C4-2B (cell line): ENCODE measurements at regions not wholly inside any gene's neighbourhood (a gene's known extent, or its start where the extent isn't known, plus 50 kb on each side); places are given as distances from the start of the nearest gene placed in this dataset.

ENCODE experiments used
- CTCF ChIP-seq: fragments of 450-650 bp; conservative IDR thresholded peaks from 2 replicates; pipeline ENCODE4 v1.5.1; 2017; ENCODE audit warnings: mild to moderate bottlenecking
- ZFX ChIP-seq: fragments of 450-650 bp; IDR thresholded peaks from 2 replicates; pipeline ENCODE4 v1.6.1; 2017

- no peak for TF ChIP-seq CTCF
- TF ChIP-seq ZFX = no peak
Observed at GRCh38 chr2:60053791-60054190, 499.7 kb downstream of the BCL11A start.
